ENCODE measurements at regions not wholly inside any gene's neighbourhood (a gene's known extent, or its start where the extent isn't known, plus 50 kb on each side); places are given as distances from the start of the nearest gene placed in this dataset.

- H3K36me3 ChIP-seq = no peaks in the 10 kb centered on the region
- no peaks in the 10 kb centered on the region for H3K9me3 ChIP-seq
- H3K4me3 ChIP-seq = no peak overlapping the region
- no peak for ATAC-seq
- H3K27ac ChIP-seq = no peak overlapping the region
- H3K27me3 ChIP-seq = no peaks in the 10 kb centered on the region
- TF ChIP-seq POLR2AphosphoS5 (IDR thresholded peaks at IDR 0.05) (no peak), POLR2A (IDR thresholded peaks at IDR 0.05) (no peak), EP300 (IDR thresholded peaks at IDR 0.05) (no peak), CTCF (IDR thresholded peaks at IDR 0.05) (no peak)
- WGBS, 2 donors (ENCODE audit: low coverage in 1 of 2) = 40 to 86% methylated on average over 1 of the region's 1 CpG
- no peaks in the 10 kb centered on the region for H3K4me1 ChIP-seq
Observed at GRCh38 chr1:244287726-244288125, 164.0 kb downstream of the ADSS2 start.

DNA sequence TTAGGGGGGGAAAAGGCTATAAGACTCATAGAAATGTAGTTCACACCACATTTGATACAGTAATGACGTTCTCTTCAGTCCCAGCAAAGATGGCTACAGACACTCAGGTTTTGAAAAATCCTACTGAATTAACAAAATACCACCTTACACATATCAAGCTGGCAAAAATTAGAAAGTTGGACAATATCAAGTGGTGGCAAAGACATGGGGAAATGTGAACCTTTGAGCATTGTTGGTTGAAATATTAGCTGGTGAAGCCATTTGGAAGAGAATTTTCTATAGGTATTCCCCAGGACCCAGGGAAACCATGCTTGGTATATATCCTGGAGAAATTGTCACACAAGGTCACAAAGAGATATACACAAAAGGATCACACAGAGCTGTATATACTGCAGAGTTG lies 163.0 kb downstream of the ADSS2 start:
- no peak for ATAC-seq
- no peaks in the 10 kb centered on the region for H3K27me3 ChIP-seq
- 91 to 100% methylated on average over 1 of the region's 1 CpG for whole genome bisulfite sequencing, 2 donors (ENCODE audit: low coverage in 1 of 2)
- no peaks in the 10 kb centered on the region for H3K9me3 ChIP-seq
- H3K4me1 ChIP-seq = no peaks in the 10 kb centered on the region
- TF ChIP-seq POLR2AphosphoS5 (IDR thresholded peaks at IDR 0.05) = no peak
- no peak for TF ChIP-seq EP300 (IDR thresholded peaks at IDR 0.05)
- TF ChIP-seq CTCF (IDR thresholded peaks at IDR 0.05) = no peak
- H3K27ac ChIP-seq = no peak overlapping the region
- H3K4me3 ChIP-seq = no peak overlapping the region
- H3K36me3 ChIP-seq = no peaks in the 10 kb centered on the region

- no peak for ATAC-seq
- Histone ChIP-seq H3K27me3 (no peaks in the 10 kb centered on the region), H3K4me1 (no peaks in the 10 kb centered on the region), H3K9me3 (no peaks in the 10 kb centered on the region), H3K4me3 (no peak overlapping the region), H3K27ac (no peak overlapping the region), H3K36me3 (no peaks in the 10 kb centered on the region)
- TF ChIP-seq CTCF (IDR thresholded peaks at IDR 0.05) = no peak
- TF ChIP-seq EP300 (IDR thresholded peaks at IDR 0.05) = no peak
- TF ChIP-seq POLR2A (IDR thresholded peaks at IDR 0.05) = no peak
- no peak for TF ChIP-seq POLR2AphosphoS5 (IDR thresholded peaks at IDR 0.05)
- WGBS, 2 donors (ENCODE audit: low coverage in 1 of 2) = 76 to 92% methylated on average over 5 to 11 of the region's 11 CpGs
Observed at GRCh38 chr1:244289991-244290785, 161.5 kb downstream of the ADSS2 start.

DNA sequence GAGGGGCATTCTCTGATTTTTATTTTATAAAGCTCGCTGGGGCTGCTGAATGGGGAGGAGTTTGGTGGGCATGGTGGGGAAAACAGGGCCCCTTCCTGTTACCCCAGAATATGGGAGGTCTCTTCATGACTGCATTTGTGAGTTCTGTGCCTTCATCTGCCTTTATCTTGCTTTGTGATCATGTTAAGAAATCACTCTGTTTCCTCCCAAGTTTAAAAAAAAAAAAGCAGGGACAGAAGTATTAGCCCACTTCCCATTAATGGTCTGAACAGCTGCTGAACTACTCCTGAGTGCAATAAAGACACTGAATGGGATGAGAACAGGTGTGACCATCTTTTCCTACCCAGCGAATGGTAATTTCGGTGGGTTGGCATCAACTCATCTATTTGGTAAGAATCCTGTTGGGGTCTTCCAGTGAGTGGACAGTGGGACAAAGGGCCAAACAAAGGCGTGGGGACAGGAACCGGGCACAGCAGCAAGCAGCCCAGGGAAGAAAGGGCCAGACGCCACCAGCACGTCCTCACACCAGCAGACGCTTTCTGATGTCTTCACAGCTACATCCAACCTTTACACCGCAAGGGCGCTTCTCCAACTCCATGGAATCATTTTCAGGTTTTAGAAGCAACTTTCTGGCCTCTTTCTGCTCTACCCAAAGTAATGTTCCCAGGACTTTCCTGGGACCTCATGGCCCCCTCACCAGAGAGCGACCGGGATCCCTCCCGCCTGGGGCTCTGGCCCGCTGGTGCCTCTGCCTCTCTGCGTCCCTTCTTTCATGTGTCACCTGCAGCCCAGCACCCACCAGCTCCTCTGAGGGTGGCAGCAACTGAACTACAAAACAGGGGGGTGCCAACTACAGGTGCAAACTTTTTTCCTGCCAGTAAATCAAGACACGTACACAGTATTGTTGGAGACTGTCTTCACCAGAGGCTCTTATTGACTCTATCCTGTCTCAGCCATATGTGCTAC lies 160.2 kb downstream of the ADSS2 start:
- Histone ChIP-seq H3K4me3 (no peak overlapping the region), H3K27ac (no peak overlapping the region), H3K4me1 (no peaks in the 10 kb centered on the region), H3K27me3 (no peaks in the 10 kb centered on the region), H3K9me3 (no peaks in the 10 kb centered on the region), H3K36me3 (no peaks in the 10 kb centered on the region)
- no peak for TF ChIP-seq POLR2AphosphoS5 (IDR thresholded peaks at IDR 0.05)
- TF ChIP-seq CTCF (IDR thresholded peaks at IDR 0.05) = no peak
- no peak for TF ChIP-seq EP300 (IDR thresholded peaks at IDR 0.05)
- no peak for TF ChIP-seq POLR2A (IDR thresholded peaks at IDR 0.05)
- WGBS, 2 donors (ENCODE audit: low coverage in 1 of 2) = 85 to 92% methylated on average over 3 to 6 of the region's 16 CpGs
- ATAC-seq = no peak
